ENCODE measurements at regions not wholly inside any gene's neighbourhood (a gene's known extent, or its start where the extent isn't known, plus 50 kb on each side); places are given as distances from the start of the nearest gene placed in this dataset.

DNA sequence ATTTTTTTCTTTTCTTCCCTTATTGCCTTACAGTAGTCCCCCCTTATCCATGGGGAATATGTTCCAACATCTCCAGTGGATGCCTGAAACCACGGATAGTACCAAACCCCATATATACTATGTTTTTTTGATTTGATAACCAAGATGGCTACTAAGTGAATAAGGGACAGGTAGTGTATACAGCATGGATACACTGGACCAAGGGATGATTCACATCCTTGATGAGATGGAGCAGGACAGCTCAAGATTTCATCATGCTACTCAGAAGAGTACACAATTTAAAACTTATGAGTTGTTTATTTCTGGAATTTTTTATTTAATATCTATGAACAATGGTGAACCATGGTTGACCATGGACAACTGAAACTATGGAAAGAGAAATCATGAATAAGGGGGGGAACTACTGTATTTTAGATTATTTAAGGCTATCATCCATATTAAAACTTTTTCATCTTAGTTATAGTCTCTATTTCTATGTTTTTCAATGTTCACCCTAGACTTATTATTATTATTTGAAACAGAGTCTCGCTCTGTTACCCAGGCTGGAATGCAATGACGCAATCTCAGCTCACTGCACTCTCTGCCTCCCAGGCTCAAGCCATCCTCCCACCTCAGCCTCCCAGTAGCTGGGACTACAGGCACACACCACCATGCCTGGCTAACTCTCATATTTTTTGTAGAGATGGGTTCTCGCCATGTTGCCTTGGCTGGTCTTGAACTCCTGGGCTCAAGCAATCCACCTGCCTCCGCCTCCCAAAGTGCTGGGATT lies 188.0 kb upstream of the PELI2 start:
- TF ChIP-seq CTCF (conservative IDR thresholded peaks at IDR 0.05; ENCODE audit: low read length) = no peak
- no peak overlapping the region for H3K4me3 ChIP-seq (ENCODE audit: low read length)
- DNase-seq (ENCODE audit: low read depth) = no peak

GRCh38 chr14:55936691-55937090 lies 181.5 kb upstream of the PELI2 start:
- H3K4me3 ChIP-seq (ENCODE audit: low read length) = no peak overlapping the region
- DNase-seq (ENCODE audit: low read depth) = no peak
- TF ChIP-seq CTCF (conservative IDR thresholded peaks at IDR 0.05; ENCODE audit: low read length) = no peak

DNA sequence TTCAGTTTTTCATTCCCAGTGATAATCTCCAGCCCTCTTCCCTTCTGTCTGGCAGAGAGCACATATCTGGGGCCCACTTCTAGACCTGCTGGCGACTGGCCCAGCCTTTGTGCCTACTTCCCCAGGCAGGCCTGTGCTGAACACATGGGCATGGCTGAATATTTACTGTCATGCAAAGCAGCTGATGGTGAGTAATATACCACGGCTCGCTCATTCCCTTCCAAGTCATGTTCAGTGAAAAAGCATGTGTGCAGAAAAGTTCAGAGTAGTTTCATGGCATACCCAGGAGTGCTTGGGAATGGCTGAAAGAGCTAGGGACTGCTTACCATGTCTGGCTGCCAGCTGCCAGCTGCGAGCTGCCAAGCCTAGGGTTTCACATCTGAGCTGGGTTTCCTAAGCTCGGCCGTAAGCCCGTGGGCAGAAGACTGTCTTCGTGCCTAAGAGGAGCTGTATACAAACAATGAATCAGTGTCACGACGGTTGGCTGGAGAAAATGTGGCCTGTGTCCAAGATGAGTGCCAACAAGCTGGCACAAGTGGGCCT lies 179.9 kb upstream of the PELI2 start:
- DNase-seq (ENCODE audit: low read depth) = peak; percentile 63
- no peak overlapping the region for H3K4me3 ChIP-seq (ENCODE audit: low read length)
- TF ChIP-seq CTCF (conservative IDR thresholded peaks at IDR 0.05; ENCODE audit: low read length) = no peak

DNA sequence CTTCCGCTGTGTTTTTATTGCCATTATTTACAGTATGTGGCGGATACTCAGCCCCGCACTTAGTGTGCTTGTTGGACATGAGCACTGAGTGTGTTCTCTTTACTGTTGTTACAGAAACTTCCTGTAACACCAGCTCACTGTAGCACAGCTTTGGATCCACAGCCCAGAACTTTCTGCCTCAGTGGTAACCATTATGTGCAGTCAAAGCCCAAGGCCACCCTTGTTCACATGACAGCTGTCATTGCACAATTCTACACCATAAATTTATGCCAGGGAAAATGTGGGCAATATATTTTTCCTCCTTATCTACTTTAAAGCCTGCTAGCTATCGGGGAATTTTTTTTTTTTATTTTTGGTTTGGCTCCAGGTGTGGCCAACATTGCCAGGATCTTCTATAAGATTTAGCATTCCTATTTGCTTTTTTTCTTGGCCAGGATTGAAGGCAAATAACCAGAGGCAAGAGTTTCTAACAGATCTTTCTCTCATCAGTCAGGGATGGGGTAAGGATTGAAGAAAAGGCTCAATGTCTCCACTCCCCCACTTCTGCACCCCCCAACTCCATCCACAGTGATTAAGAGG lies 176.0 kb upstream of the PELI2 start:
- no peak for TF ChIP-seq CTCF (conservative IDR thresholded peaks at IDR 0.05; ENCODE audit: low read length)
- DNase-seq (ENCODE audit: low read depth) = no peak
- no peak overlapping the region for H3K4me3 ChIP-seq (ENCODE audit: low read length)

GRCh38 chr14:55942826-55943225 lies 175.4 kb upstream of the PELI2 start:
- no peak for TF ChIP-seq CTCF (conservative IDR thresholded peaks at IDR 0.05; ENCODE audit: low read length)
- DNase-seq (ENCODE audit: low read depth) = no peak
- H3K4me3 ChIP-seq (ENCODE audit: low read length) = no peak overlapping the region

DNA sequence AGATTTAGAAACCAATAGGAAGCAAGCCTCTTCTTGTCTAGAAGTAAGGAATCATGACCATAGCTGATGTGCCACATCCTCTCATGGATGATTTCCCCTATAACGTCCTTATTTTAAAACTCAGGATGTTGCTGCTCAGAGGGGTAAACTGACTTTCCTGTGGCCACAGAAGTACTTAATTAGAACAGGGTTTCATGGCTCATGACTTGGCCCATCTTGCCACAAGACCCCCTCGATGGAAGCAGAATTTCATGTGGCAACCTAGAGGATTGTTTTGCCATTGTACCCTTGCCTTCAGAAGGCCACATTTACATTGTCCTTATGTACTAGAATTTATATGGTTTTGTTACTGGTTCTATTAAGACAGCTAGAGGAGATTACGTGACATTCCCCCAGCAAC lies 173.5 kb upstream of the PELI2 start:
- DNase-seq (ENCODE audit: low read depth) = no peak
- H3K4me3 ChIP-seq (ENCODE audit: low read length) = no peak overlapping the region
- no peak for TF ChIP-seq CTCF (conservative IDR thresholded peaks at IDR 0.05; ENCODE audit: low read length)

GRCh38 chr14:55946231-55946630 lies 172.0 kb upstream of the PELI2 start:
- no peak for TF ChIP-seq CTCF (conservative IDR thresholded peaks at IDR 0.05; ENCODE audit: low read length)
- no peak overlapping the region for H3K4me3 ChIP-seq (ENCODE audit: low read length)
- DNase-seq (ENCODE audit: low read depth) = no peak

Measured in AG10803 (cell line).